NCI-H1436 treated with DMSO at 0.1 percent for 48 hours (cell line): ENCODE measurements at regions not wholly inside any gene's neighbourhood (a gene's known extent, or its start where the extent isn't known, plus 50 kb on each side); places are given as distances from the start of the nearest gene placed in this dataset.
"Not testable (repeated sequence)": the region's sequence is repeated elsewhere in the genome, so short reads cannot be mapped to it uniquely, and the experiment has no call there.

Source experiments
- DNase-seq: peaks from one replicate; lab custom pipeline; 2025; lab: John Stamatoyannopoulos, UW

DNA sequence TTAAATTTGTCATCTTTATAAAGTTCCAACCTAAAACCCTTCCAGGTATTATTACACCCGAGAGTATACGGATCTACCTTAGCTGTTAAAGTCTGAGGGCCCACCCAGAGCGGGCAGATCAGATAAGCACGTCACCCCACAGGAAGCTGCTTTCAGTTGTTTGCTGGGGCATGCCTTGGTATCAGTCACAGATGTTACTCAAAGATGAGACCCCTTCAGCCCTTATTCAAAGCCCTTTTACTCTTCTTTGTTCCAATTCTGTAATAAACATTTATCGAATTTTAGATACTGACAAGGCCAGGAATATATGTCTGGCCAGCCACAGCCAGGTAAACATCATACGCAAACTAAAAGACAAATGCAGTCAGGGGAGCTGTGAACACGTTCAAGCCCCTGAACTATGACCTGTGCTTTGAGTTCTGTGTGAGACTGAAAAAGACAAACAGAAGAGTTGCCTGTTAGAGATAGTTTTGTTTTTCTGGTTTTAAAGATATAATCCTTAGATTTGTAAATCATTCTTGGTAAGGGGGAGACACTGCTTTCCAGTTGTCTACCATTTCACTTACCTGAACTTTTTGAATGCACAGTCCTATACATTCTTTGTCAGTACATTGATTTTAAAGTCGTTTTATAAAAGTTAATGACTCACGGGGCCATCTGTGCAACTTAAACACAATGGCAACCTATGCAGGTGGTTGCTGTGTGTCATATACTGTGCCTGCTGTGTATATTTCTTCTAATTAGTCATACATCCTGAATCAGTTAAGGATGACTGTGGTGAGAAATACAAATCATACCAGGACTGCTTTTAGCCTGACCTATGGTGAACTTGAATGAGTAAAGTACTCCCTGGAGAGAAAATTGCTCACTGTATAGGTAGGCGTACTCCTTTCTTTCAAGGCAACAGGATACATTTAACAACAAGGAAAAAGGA, 100.5 kb upstream of the ITPRID2 start:
- no peak for DNase-seq

DNA sequence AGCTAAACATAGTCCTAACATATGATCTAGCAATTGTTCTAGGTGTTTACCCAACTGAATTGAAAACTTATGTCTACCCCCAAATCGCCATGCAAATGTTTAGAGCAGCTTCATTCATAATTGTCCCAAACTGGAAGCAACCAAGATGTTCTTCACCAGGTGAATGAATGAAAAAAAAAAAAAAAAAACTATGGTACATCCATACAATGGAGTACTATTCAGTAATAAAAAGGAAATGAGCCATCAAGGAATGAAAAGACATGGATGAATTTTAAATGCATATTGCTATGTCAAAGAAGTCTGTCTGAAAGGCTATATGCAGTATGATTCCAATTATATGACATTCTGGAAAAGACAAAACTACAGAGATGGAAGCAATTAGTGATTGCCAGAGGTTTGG, 98.6 kb upstream of the ITPRID2 start:
- DNase-seq: no peak

GRCh38 chr2:181798022-181798421, 93.5 kb upstream of the ITPRID2 start:
- DNase-seq: no peak

GRCh38 chr2:181802300-181802699, 89.2 kb upstream of the ITPRID2 start:
- DNase-seq: not testable (repeated sequence)

DNA sequence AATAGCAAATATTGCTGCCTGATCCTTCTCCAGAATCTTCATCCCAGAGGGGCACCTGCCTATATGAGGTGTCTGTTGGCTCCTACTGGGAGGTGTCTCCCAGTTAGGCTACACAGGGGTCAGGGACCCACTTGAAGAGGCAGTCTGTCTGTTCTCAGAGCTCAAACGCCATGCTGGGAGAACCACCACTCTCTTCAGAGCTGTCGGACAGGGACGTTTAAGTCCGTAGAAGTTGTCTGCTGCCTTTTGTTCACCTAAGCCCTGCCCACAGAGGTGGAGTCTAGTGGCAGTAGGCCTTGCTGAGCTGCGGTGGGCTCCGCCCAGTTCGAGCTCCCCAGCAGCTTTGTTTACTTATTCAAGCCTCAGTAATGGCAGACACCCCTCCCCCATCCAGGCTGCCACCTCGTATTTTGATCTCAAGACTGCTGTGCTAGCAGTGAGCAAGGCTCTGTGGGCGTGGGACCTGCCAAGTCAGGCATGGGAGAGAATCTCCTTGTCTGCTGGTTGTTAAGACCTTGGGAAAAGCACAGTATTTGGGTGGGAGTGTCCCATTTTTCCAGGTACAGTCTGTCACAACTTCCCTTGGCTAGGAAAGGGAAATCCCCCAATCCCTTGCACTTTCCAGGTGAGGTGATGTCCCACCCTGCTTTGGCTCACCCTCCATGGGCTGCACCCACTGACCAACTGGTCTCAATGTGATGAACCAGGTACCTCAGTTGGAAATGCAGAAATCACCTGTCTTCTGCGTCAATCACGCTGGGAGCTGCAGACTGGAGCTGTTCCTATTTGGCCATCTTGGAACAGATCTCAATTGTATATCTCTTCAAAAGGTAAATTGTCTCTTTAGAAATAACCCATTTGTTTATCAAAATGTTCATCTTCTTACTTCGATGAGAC, 87.4 kb upstream of the ITPRID2 start:
- DNase-seq: not testable (repeated sequence)

- DNase-seq: no peak
These were observed 86.1 kb upstream of the ITPRID2 start for GRCh38 chr2:181805228-181806038.

DNA sequence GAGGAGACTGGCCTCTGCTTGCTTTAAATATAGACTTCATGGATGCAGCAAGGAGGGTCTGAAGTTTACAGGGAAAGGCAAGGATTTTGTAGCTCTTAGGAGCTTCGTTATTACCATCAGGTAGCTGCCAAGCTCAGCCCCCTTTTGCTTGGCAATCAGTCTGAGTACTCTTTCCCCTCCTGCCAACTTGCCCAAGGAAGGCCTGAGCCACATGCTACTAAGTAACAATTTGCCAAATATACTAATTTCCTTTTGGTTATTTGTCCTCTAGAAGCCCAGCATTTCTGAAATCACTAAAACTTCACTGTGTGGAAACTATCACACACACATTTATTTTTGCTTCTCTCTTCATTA, 85.5 kb upstream of the ITPRID2 start:
- no peak for DNase-seq

- DNase-seq: no peak
These were observed 84.0 kb upstream of the ITPRID2 start for GRCh38 chr2:181807526-181807925.

DNA sequence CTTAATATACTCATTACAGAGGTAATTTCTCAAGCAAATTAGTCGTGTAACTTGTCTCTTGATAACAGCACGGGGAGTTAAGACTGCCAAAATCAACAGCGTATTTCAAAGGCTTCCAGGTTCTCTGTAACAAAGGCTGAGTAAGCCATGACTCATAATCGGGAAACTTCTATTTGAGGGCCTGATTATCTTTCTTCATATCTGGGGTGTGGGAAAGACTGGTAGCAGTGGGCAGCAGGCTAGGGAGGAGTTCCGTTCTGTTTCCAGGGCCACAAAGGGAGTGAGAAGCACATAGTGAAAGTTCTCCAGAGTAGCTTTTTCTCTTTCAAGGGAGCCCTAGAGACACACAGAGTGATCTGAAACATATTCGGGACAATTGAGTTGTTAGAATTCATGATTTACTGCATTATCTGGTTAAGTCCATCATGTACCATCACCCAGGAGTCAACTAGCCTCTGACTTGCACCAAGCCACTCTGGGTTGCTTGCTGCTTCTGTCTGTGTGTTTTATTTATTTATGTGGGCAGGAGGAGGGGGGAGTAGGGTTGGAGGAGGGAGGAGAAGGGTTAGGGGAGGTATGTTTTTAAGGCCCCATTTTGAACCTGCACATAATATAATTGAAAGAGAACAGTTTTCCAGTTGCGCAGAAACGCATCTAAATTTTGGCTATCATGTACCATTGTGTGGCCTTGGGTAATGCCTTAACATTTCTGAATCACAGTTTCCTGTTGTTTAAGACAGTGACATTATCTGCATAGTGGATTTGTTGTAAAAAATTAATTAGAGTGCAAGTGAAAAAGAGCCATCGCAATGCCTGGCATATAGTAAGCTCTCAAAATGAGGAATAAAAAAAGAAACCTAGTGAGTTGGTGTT, 80.5 kb upstream of the ITPRID2 start:
- DNase-seq: peak; percentile 39

- no peak for DNase-seq
These were observed 79.3 kb upstream of the ITPRID2 start for GRCh38 chr2:181812106-181812743.

DNA sequence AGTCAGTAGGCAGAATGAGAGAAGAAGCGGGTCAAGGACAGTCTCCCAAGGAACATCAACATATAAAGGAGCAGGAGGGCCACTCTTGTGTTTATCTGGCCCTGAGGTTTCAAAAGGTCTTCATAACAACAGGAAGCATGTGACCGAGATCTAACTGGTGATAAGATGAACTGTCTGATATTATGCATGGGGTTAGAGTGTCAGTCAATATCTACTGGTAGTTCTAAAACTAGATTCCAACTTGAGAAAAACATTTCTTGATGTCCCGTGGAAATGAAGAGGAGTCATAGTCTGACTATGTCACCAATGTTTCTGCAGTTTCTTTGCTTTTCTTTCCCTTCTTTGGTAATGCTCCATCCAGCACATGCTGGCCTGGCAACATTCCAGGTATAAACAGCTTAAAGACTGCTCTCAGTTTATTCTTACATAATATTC, 77.5 kb upstream of the ITPRID2 start:
- DNase-seq: no peak

- no peak for DNase-seq
These were observed 74.0 kb upstream of the ITPRID2 start for GRCh38 chr2:181817509-181817908.

GRCh38 chr2:181818058-181818680, 73.4 kb upstream of the ITPRID2 start:
- DNase-seq: no peak

GRCh38 chr2:181818840-181819239, 72.7 kb upstream of the ITPRID2 start:
- no peak for DNase-seq

GRCh38 chr2:181821049-181821448, 70.5 kb upstream of the ITPRID2 start:
- DNase-seq: no peak

- DNase-seq: no peak
These were observed 69.4 kb upstream of the ITPRID2 start for GRCh38 chr2:181822097-181822496.

GRCh38 chr2:181823405-181823804, 68.1 kb upstream of the ITPRID2 start:
- no peak for DNase-seq

DNA sequence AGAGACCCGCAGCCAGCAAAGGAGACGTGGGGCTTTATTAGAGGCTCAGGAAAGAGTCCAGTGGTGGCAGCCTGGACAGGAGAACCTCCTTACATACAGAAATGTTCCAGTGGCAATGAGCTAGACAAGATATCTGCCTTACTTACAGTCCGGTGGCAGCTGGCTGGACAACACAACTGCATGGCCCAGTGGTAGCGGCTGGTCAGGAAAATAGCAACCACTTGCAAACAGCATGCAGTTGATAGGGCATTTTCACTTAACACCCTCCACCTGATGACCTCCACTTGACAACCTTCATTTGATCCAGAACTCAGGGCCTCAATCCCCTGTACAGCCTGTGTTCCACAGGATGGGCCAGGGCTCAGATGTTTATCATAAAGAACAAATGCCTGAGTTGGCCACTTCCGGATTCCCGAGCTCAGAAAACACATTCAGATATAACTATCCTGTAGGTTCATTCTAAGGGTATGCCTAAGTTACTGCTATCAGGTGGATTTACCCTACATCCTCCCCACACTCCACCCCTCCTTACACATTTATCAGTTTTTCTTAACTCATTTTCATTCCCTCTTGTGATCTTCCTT, 63.3 kb upstream of the ITPRID2 start:
- DNase-seq: no peak

DNA sequence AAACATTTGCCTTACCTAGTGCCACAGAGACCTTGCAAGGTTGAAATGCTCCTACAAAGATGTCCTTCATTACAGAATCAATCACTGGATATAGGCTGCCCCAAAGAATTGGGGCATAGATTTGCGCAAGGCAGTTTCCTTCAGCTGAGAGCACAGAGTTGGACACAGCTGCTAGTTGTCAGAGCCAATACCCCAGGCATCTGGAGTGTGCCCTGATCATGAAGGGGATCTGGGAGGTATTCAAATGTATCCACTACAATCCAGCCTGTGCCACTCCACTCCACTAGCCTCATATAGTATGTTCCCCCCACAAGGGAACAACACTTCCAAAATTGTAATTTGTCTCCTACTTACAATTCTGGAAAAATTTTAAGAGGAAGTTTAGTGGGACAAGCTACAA, 62.3 kb upstream of the ITPRID2 start:
- DNase-seq: no peak

DNA sequence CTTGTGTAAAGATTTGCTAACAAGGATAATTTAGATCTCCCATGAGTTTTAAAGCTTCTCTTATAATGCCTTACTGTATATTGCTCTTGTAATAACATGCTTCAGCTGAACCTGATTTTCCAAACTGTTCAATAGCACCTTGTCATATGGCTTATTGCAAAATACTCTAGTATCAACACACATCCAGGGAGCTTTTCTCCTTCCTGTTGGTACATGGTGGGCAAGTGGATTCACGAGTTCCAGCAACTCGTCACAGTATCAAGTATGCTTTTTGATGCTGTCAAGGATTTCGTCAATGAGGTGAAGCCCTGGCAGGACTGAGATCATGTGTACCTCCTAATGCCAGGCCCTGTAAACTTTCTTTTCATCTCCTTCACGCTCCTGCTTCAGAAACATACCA, 59.5 kb upstream of the ITPRID2 start:
- no peak for DNase-seq
